Spleen (tissue), 11 donors: ENCODE measurements at regions not wholly inside any gene's neighbourhood (a gene's known extent, or its start where the extent isn't known, plus 50 kb on each side); places are given as distances from the start of the nearest gene placed in this dataset.

Experiments used
- DNase-seq: peaks from one replicate; pipeline ENCODE4 v3.0.0-alpha.2; 2020
- H3K27ac ChIP-seq, 8 donors: fragments of 200-600 bp; sonication (generic) in 7 of 8; 1 replicate in 4 of 8; 2 replicates in 4 of 8; pipeline versions ENCODE4 v1.5.0 to v1.8.0; 2016 to 2021; ENCODE audit warnings: inconsistent platforms in 4 of 8, mild to moderate bottlenecking in 4 of 8, moderate library complexity in 1 of 8
- H3K27me3 ChIP-seq, 7 donors: fragments of 200-600 bp; sonication (generic) in 6 of 7; replicated peaks in 1 of 7; 1 replicate in 4 of 7; 2 replicates in 3 of 7; pipeline versions ENCODE4 v1.5.0 to v1.8.0; 2016 to 2021; ENCODE audit warnings: inconsistent platforms in 3 of 7, mild to moderate bottlenecking in 1 of 7
- H3K36me3 ChIP-seq, 6 donors: fragments of 200-600 bp; sonication (generic) in 5 of 6; 1 replicate in 4 of 6; 2 replicates in 2 of 6; pipeline versions ENCODE4 v1.5.0 to v1.8.0; 2016 to 2021; ENCODE audit warnings: inconsistent platforms in 2 of 6
- H3K4me1 ChIP-seq, 6 donors: fragments of 200-600 bp; sonication (generic) in 5 of 6; 1 replicate in 3 of 6; 2 replicates in 3 of 6; pipeline versions ENCODE4 v1.5.0 to v1.8.0; 2016 to 2021; ENCODE audit warnings: inconsistent platforms in 3 of 6
- H3K4me3 ChIP-seq, 8 donors: fragments of 200-600 bp; sonication (generic) in 7 of 8; 1 replicate in 4 of 8; 2 replicates in 4 of 8; pipeline versions ENCODE4 v1.5.0 to v1.8.0; 2016 to 2021; ENCODE audit warnings: inconsistent platforms in 4 of 8, mild to moderate bottlenecking in 4 of 8, moderate library complexity in 2 of 8
- H3K9me3 ChIP-seq, 8 donors: fragments of 200-600 bp; sonication (generic) in 7 of 8; 1 replicate in 4 of 8; 2 replicates in 4 of 8; pipeline versions ENCODE4 v1.5.0 to v1.8.0; 2016 to 2021; ENCODE audit warnings: inconsistent platforms in 4 of 8
- POLR2A ChIP-seq, 3 donors: fragments of 450-650 bp; IDR thresholded peaks; one replicate each; pipeline ENCODE4 v1.5.1; 2017; ENCODE audit warnings: antibody characterized with exemption in 3 of 3, mild to moderate bottlenecking in 1 of 3
- POLR2AphosphoS5 ChIP-seq, 3 donors: sonication (generic); formaldehyde crosslinking; IDR thresholded peaks; one replicate each; pipeline ENCODE4 v1.5.1; 2017; ENCODE audit warnings: antibody characterized with exemption in 3 of 3
- WGBS, 5 donors: extraction: QIAGEN DNeasy Blood & Tissue Kit in 3 of 5; methylation state at CpG; one replicate each; pipeline versions ENCODE4 v1.1.5 to v1.1.7; 2013 to 2018; 5-methylcytosine and 5-hydroxymethylcytosine counted together
- intact Hi-C: fragments of 100-400 bp; cut with DNase I; formaldehyde crosslinking; loops from one replicate; pipeline ENCODE4 v1.15.0; 2023; ENCODE audit warnings: low total_unique reads
- TF ChIP-seq, protein P1 (sequence below), 11 experiments: fragments of 200-600 bp in 7 of 11; fragments of 450-650 bp in 4 of 11; sonication (generic) in 4 of 11; IDR thresholded peaks in 8 of 11; conservative IDR thresholded peaks in 3 of 11; 1 replicate in 7 of 11; 2 replicates in 4 of 11; pipeline versions ENCODE4 v1.4.0 to v1.8.0; 2016 to 2021; ENCODE audit warnings: antibody characterized with exemption in 11 of 11, inconsistent platforms in 4 of 11, mild to moderate bottlenecking in 1 of 11
- donor health status: healthy with polysubstance abuse.
- donor health status: DM: no; HTN: no; CAD: no; lungs with moderate emphysema.
- donor health status: DM: no; HTN: no; CAD: no.
- donor health status: Bipolar disorder and iron deficiency.
- donor health status: healthy.
- donor health status: DM: no; HTN: no; CAD: no.
- donor health status: DM: yes; HTN: yes; CAD: no.

DNA sequence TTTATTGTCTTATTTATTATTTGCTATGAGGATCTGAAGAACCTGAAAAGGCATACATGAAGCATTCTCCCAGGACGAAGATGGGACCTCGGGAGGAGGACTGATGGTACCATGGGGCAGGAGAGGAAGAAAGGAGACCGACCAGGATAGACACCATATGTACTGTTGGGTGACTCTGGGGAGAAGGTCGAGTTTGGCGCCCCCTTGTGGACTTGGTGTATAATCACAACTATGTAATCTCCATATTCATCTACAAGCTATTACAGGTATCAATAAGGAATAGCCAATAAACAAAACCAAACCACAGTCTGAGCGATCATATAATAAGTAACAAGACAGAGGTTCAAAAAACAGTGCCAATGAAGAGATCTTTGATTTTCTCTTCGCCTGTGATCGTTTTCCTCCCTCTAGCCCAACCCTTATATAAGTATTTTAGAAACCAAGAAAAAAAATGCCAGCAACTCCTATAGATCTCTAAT is 139.1 kb downstream of the SPTSSA start:
- Histone ChIP-seq H3K27me3 (no peaks in the 10 kb centered on the region), H3K4me3 (no peak overlapping the region), H3K36me3 (no peaks in the 10 kb centered on the region), H3K27ac (no peak overlapping the region), H3K4me1 (peaks cover 0 to 9% (median 3%) of the 10 kb centered on the region in 6 donors), H3K9me3 (no peaks in the 10 kb centered on the region)
- WGBS, 5 donors: 33 to 46% (median 36%) methylated on average over 8 of the region's 8 CpGs
- peak; percentile 87 for DNase-seq
- no peak for TF ChIP-seq POLR2AphosphoS5 (IDR thresholded peaks at IDR 0.05)
- TF ChIP-seq, protein P1, sequence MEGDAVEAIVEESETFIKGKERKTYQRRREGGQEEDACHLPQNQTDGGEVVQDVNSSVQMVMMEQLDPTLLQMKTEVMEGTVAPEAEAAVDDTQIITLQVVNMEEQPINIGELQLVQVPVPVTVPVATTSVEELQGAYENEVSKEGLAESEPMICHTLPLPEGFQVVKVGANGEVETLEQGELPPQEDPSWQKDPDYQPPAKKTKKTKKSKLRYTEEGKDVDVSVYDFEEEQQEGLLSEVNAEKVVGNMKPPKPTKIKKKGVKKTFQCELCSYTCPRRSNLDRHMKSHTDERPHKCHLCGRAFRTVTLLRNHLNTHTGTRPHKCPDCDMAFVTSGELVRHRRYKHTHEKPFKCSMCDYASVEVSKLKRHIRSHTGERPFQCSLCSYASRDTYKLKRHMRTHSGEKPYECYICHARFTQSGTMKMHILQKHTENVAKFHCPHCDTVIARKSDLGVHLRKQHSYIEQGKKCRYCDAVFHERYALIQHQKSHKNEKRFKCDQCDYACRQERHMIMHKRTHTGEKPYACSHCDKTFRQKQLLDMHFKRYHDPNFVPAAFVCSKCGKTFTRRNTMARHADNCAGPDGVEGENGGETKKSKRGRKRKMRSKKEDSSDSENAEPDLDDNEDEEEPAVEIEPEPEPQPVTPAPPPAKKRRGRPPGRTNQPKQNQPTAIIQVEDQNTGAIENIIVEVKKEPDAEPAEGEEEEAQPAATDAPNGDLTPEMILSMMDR (IDR thresholded peaks at IDR 0.05 in 8 of 11, conservative IDR thresholded peaks at IDR 0.05 in 3 of 11): peak; percentile 21 to 71 (median 55)
- intact Hi-C loops: loop anchor here (10.0 kb wide), 2 partner anchors 478 to 1748 kb away; no protein-coding TSS in a partner anchor

DNA sequence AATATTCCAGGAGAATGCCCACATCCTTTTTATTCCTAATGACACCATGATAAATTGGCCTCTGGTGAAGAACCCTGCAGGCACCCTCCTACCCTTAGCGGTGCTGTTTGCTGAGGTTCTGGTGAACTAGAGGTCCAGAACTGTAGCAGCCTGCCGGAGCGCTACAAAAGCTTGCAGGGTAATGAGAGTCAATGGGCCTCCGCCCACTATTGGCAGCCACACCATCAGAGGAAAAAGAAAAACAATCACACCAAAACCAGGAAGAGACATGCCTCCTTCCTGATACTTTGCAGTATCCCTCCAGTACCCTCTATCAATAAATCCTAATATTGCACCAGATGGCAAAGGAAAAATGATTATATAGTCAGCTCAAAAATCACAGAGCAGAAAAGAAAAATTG is 142.9 kb downstream of the SPTSSA start:
- 84 to 93% (median 91%) methylated on average over 4 of the region's 4 CpGs for WGBS, 5 donors
- Histone ChIP-seq H3K9me3 (no peaks in the 10 kb centered on the region), H3K27me3 (no peaks in the 10 kb centered on the region), H3K4me3 (no peak overlapping the region), H3K27ac (no peak overlapping the region), H3K36me3 (no peaks in the 10 kb centered on the region), H3K4me1 (peaks cover 0 to 2% (median under 1%) of the 10 kb centered on the region in 6 donors)
- intact Hi-C loops: no loop called here
- TF ChIP-seq POLR2A (IDR thresholded peaks at IDR 0.05) (no peak), POLR2AphosphoS5 (IDR thresholded peaks at IDR 0.05) (no peak)
- TF ChIP-seq, protein P1 (IDR thresholded peaks at IDR 0.05 in 8 of 11, conservative IDR thresholded peaks at IDR 0.05 in 3 of 11): no peak
- DNase-seq: no peak

DNA sequence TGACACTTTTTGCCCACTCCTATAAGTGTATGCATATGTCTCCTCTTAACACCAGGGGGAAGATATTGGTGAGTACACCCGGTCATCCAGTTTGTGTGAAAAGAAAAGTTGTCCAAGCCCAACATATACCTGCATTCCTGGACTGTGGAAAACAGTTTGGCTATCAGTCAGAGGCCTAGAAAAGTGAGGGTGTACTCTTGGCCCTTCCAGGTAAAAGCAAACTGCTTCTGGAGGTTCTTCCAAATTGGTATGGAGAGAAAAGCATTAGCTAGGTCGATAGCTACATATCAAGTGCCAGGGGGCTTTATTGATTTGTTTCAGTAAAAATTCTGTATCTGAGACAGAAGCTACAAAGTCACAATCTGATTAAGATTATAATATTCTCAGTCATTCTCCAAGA is 144.0 kb downstream of the SPTSSA start:
- TF ChIP-seq, protein P1 (IDR thresholded peaks at IDR 0.05 in 8 of 11, conservative IDR thresholded peaks at IDR 0.05 in 3 of 11): no peak
- TF ChIP-seq POLR2AphosphoS5 (IDR thresholded peaks at IDR 0.05) (no peak), POLR2A (IDR thresholded peaks at IDR 0.05) (no peak)
- H3K4me3 ChIP-seq: no peak overlapping the region
- no peak for DNase-seq
- intact Hi-C loops: no loop called here
- no peaks in the 10 kb centered on the region for H3K4me1 ChIP-seq
- 61 to 88% (median 80%) methylated on average over 2 of the region's 2 CpGs for WGBS, 5 donors
- no peak overlapping the region for H3K27ac ChIP-seq
- no peaks in the 10 kb centered on the region for H3K27me3 ChIP-seq
- H3K9me3 ChIP-seq: no peaks in the 10 kb centered on the region
- H3K36me3 ChIP-seq: no peaks in the 10 kb centered on the region

DNA sequence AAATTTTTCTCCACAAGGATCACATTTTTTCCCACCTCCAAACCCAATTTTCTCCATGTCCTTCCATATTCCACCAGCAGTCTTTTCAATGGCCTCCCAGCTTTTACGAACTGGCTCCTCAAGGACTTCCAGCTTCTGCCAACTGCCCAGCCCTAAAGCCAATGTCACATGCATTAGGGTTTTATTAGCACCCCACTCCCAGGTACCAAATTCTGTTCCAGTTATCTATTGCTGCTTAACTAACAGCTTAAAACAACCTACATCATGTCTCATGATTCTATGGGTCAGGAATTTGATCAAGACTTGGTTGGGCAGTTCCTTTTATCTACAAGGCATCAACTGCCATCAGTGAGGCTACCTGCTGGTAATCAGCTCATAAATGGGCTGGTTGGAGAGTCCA is 151.3 kb downstream of the SPTSSA start:
- H3K4me3 ChIP-seq: no peak overlapping the region
- intact Hi-C loops: no loop called here
- H3K9me3 ChIP-seq: peaks cover 0 to 7% (median 0%) of the 10 kb centered on the region in 8 donors
- no peaks in the 10 kb centered on the region for H3K4me1 ChIP-seq
- no peak for DNase-seq
- TF ChIP-seq, protein P1 (IDR thresholded peaks at IDR 0.05 in 8 of 11, conservative IDR thresholded peaks at IDR 0.05 in 3 of 11): no peak
- TF ChIP-seq POLR2AphosphoS5 (IDR thresholded peaks at IDR 0.05) (no peak), POLR2A (IDR thresholded peaks at IDR 0.05) (no peak)
- H3K27me3 ChIP-seq: no peaks in the 10 kb centered on the region
- WGBS, 5 donors: 82 to 87% (median 85%) methylated on average over 1 of the region's 1 CpG
- H3K36me3 ChIP-seq: no peaks in the 10 kb centered on the region
- H3K27ac ChIP-seq: no peak overlapping the region
